ENCODE measurements at regions not wholly inside any gene's neighbourhood (a gene's known extent, or its start where the extent isn't known, plus 50 kb on each side); places are given as distances from the start of the nearest gene placed in this dataset.

DNA sequence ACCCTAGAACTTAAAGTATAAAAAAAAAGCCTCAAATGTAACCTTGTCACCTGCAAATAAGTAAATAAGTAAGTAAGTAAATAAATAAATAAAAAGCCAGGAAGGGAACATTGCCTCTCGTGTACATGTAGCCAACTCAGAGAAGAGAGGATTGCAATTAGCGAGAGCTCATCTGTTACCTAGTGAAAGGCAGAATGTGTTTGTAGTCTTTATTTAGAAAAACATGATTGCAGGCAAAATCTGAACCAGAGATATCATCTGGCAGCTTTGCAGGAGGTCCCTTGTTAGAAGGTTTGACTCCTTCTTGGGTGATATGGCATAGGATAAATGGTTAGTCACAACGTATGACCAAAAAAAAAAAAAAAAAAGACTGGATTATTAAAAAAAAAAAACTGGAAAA is 71.6 kb upstream of the SYN2 start:
- Histone ChIP-seq H3K4me3 (no peak overlapping the region), H3K4me1 (no peaks in the 10 kb centered on the region), H3K27me3 (peaks cover 0 to 16% (median 0%) of the 10 kb centered on the region in 9 donors), H3K36me3 (no peaks in the 10 kb centered on the region), H3K9me3 (no peaks in the 10 kb centered on the region), H3K27ac (no peak overlapping the region)
- TF ChIP-seq, protein P1, sequence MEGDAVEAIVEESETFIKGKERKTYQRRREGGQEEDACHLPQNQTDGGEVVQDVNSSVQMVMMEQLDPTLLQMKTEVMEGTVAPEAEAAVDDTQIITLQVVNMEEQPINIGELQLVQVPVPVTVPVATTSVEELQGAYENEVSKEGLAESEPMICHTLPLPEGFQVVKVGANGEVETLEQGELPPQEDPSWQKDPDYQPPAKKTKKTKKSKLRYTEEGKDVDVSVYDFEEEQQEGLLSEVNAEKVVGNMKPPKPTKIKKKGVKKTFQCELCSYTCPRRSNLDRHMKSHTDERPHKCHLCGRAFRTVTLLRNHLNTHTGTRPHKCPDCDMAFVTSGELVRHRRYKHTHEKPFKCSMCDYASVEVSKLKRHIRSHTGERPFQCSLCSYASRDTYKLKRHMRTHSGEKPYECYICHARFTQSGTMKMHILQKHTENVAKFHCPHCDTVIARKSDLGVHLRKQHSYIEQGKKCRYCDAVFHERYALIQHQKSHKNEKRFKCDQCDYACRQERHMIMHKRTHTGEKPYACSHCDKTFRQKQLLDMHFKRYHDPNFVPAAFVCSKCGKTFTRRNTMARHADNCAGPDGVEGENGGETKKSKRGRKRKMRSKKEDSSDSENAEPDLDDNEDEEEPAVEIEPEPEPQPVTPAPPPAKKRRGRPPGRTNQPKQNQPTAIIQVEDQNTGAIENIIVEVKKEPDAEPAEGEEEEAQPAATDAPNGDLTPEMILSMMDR (IDR thresholded peaks at IDR 0.05), result no peak
- no peak for TF ChIP-seq POLR2A (IDR thresholded peaks at IDR 0.05)
- DNase-seq (no peak), ATAC-seq (no peak)
- 76 to 88% (median 83%) methylated on average over 3 of the region's 3 CpGs for WGBS, 4 donors
- intact Hi-C loops (cut with DNase I), result no loop called here

DNA sequence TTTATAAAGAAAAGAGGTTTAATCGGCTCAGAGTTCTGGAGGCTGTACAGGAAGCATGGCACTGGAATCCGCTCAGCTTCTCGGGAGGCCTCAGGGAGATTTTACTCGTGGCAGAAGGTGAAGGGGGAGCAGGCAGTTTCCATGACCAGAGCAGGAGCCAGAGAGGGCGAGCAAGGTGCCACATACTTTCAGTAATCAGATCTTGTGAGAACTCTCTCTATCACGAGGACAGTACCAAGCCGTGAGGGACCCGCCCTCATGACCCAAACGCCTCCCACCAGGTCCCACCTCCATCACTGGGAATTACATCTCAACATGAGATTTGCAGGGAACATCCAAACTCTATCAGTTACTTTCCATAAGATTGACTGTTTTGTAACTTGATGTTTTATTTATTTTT is 70.7 kb upstream of the SYN2 start:
- no peaks in the 10 kb centered on the region for H3K4me1 ChIP-seq
- no peaks in the 10 kb centered on the region for H3K9me3 ChIP-seq
- no peaks in the 10 kb centered on the region for H3K36me3 ChIP-seq
- no peak overlapping the region for H3K27ac ChIP-seq
- WGBS, 4 donors, result 63 to 74% (median 68%) methylated on average over 9 of the region's 9 CpGs
- H3K27me3 ChIP-seq, result peaks cover 0 to 16% (median 0%) of the 10 kb centered on the region in 9 donors
- intact Hi-C loops (cut with DNase I), result no loop called here
- no peak for DNase-seq
- no peak overlapping the region for H3K4me3 ChIP-seq
- TF ChIP-seq POLR2A (IDR thresholded peaks at IDR 0.05), result no peak
- TF ChIP-seq, protein P1 (IDR thresholded peaks at IDR 0.05), result no peak
- no peak for ATAC-seq

DNA sequence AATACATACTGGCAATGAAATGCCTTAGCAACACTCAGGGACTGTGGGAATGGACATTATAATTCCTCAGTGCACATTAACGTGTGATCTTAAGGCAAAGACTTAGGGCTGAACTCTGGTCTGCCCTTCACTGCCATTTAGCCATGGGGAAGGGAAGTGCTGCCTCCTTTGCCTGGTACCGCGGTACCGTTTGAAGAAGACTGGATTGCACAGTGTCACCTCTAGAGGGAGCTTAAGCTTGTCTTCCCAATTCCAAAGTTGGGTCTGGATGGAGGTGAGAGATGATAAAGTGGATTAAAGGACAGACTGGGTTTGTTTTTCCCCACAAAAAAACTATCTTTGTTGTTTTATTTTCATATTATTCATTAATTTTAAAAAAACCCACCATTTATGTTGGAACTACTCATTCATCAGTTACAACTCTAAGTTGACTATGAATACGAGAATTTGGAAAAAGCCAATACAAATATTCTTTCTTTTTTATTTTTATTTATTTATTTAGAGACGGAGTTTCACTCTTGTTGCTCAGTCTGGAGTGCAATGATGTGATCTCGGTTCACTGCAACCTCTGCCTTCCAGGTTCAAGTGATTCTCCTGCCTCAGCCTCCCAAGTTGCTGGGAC is 60.0 kb upstream of the SYN2 start:
- intact Hi-C loops (cut with DNase I), result no loop called here
- Histone ChIP-seq H3K27ac (no peak overlapping the region), H3K36me3 (no peaks in the 10 kb centered on the region), H3K27me3 (peaks cover 0 to 6% (median 0%) of the 10 kb centered on the region in 9 donors), H3K4me3 (no peak overlapping the region), H3K9me3 (no peaks in the 10 kb centered on the region), H3K4me1 (no peaks in the 10 kb centered on the region)
- peak in 1 of 4 donors; percentile 46 for ATAC-seq
- TF ChIP-seq POLR2A (IDR thresholded peaks at IDR 0.05), result no peak
- TF ChIP-seq, protein P1 (IDR thresholded peaks at IDR 0.05), result peak; percentile 22 to 62 (median 48)
- no peak for DNase-seq
- WGBS, 4 donors, result 22 to 35% (median 29%) methylated on average over 7 of the region's 7 CpGs

DNA sequence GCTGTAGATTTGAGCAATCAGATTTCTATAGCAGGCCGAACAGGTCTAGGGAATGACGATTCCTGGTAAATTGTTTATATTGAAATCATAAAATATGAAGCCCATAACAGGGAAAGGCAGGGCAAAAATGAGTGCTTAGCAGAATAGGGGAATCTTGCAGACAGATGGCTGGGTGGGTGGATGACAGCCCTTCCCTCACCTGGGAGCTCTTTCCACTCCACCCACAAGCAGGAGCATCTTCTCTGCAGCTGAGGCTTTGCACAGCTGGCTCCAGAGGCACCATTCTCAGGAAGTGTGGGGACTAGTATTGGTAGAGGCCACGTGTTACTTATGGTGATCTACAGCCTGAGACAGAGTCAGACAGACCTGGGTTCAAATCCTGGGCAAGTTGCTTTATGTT is 55.9 kb upstream of the SYN2 start:
- DNase-seq (no peak), ATAC-seq (no peak)
- no peaks in the 10 kb centered on the region for H3K9me3 ChIP-seq
- intact Hi-C loops (cut with DNase I), result no loop called here
- peaks cover 0 to 12% (median 0%) of the 10 kb centered on the region in 9 donors for H3K27me3 ChIP-seq
- no peak for TF ChIP-seq POLR2A (IDR thresholded peaks at IDR 0.05)
- TF ChIP-seq, protein P1 (IDR thresholded peaks at IDR 0.05), result no peak
- H3K36me3 ChIP-seq, result no peaks in the 10 kb centered on the region
- no peaks in the 10 kb centered on the region for H3K4me1 ChIP-seq
- no peak overlapping the region for H3K4me3 ChIP-seq
- no peak overlapping the region for H3K27ac ChIP-seq
- WGBS, 4 donors, result 80 to 95% (median 82%) methylated on average over 3 of the region's 3 CpGs
